Activated CD4-positive, alpha-beta memory T cell treated with anti-CD3 and anti-CD28 coated beads for 36 hours (primary cell): ENCODE measurements at regions not wholly inside any gene's neighbourhood (a gene's known extent, or its start where the extent isn't known, plus 50 kb on each side); places are given as distances from the start of the nearest gene placed in this dataset.

Experiments
- CTCF ChIA-PET: fragments of 350-600 bp; sonication (Branson Sonifier 250); formaldehyde crosslinking; loops from one replicate; lab custom pipeline; 2021; ENCODE audit warnings: antibody characterized with exemption, inconsistent platforms; lab: Charles Lee
- POLR2A ChIA-PET: fragments of 350-600 bp; sonication (Branson Sonifier 250); formaldehyde crosslinking; loops from one replicate; lab custom pipeline; 2021; ENCODE audit warnings: antibody characterized with exemption; lab: Charles Lee
- DNase-seq: peaks from one replicate; pipeline ENCODE4 v3.0.0-alpha.2; 2020
- H3K27ac Mint-ChIP-seq: one replicate; pipeline ENCODE4 v1.8.0; 2021; ENCODE audit warnings: mixed read lengths
- H3K27me3 Mint-ChIP-seq: one replicate; pipeline ENCODE4 v1.8.0; 2021; ENCODE audit warnings: mixed read lengths
- H3K36me3 Mint-ChIP-seq: one replicate; pipeline ENCODE4 v1.8.0; 2021; ENCODE audit warnings: mixed read lengths
- H3K4me1 Mint-ChIP-seq: one replicate; pipeline ENCODE4 v1.8.0; 2021; ENCODE audit warnings: low read depth, mixed read lengths
- H3K4me3 Mint-ChIP-seq: one replicate; pipeline ENCODE4 v1.8.0; 2021; ENCODE audit warnings: mild to moderate bottlenecking, mixed read lengths
- H3K9me3 Mint-ChIP-seq: one replicate; pipeline ENCODE4 v1.8.0; 2021; ENCODE audit warnings: mixed read lengths
- intact Hi-C: fragments of 100-400 bp; cut with micrococcal nuclease; formaldehyde crosslinking; loops from one replicate; pipeline ENCODE4 v1.15.1; 2023

DNA sequence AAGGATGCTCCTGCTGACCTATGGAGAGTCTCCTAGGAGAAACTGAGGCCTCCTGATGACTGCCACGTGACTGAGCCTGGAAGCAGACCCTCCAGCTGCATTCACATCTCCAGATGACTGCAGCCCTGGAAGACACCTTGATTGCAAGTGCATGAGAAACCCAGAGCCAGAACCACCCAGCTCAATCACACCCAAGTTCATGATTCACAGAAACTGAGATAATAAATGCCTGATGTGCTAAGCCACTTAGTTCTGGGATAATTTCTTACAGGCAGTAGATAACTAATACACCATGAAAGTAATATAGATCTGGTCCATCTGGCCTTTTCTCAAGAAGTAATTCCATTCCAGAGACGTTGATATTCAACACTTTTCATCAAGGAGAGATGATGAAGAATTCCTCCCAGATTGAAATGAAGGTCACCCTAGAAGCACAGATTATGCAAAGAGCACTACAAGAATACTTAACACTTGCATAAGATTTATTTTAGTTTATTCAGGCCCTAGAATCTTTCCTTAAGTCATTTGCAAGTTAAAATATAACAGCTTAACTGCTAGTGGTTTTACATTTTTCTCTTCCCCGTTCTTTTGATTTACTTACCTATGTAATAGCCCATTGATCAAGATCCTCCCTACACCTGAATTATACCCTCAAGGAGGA, 208.2 kb upstream of the INHBA start:
- no peak overlapping the region for H3K27ac Mint-ChIP-seq
- CTCF ChIA-PET = no interaction called here
- POLR2A ChIA-PET = no interaction called here
- no peaks in the 10 kb centered on the region for H3K36me3 Mint-ChIP-seq
- peaks cover 10% of the 10 kb centered on the region for H3K27me3 Mint-ChIP-seq
- DNase-seq = no peak
- H3K4me1 Mint-ChIP-seq = no peaks in the 10 kb centered on the region
- H3K4me3 Mint-ChIP-seq = no peak overlapping the region
- H3K9me3 Mint-ChIP-seq = no peaks in the 10 kb centered on the region
- intact Hi-C loops = no loop called here

DNA sequence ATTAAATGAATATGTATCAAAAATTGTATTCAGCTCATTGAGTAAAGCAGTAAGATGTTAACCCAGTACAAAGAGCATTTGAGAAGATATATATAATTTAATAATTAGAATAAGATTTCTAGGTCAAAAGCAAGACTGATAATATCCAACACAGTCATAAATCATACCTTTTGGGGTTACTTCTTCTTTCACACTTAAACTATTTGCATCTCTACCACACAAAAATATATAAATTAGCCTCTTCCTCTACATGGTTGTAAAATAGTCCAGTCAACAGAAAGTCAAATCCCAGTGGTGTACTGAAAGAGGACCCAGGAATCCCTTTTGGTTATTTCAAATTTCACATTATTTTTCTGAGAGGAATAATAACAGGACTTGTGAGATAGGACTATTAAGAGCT, 204.6 kb upstream of the INHBA start:
- CTCF ChIA-PET = no interaction called here
- no peak overlapping the region for H3K27ac Mint-ChIP-seq
- intact Hi-C loops = no loop called here
- no peaks in the 10 kb centered on the region for H3K4me1 Mint-ChIP-seq
- H3K27me3 Mint-ChIP-seq = peaks cover 9% of the 10 kb centered on the region
- POLR2A ChIA-PET = no interaction called here
- no peaks in the 10 kb centered on the region for H3K36me3 Mint-ChIP-seq
- no peak for DNase-seq
- H3K9me3 Mint-ChIP-seq = peaks cover 2% of the 10 kb centered on the region
- no peak overlapping the region for H3K4me3 Mint-ChIP-seq

DNA sequence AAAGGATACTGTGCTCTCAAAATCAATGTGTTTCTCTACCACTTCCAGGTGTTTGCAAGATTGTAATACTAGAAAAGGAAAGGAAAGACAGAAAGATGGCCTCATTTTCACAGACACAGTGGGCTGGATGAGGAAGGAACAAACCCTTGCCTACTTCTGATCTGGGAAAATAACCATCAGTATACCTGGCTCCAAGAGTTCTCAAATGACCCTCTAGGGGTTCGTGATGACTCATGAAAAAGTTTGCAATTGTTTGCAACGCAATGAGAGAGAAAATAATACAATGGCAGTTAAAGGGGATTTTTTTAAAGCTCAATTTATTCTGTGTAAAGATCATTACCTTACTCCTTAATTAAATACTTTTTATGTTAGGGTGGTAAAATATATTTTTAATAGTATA, 197.6 kb upstream of the INHBA start:
- CTCF ChIA-PET = no interaction called here
- Mint-ChIP-seq H3K27ac (no peak overlapping the region), H3K9me3 (peaks cover 2% of the 10 kb centered on the region), H3K4me1 (no peaks in the 10 kb centered on the region), H3K4me3 (no peak overlapping the region), H3K36me3 (no peaks in the 10 kb centered on the region), H3K27me3 (peaks cover 29% of the 10 kb centered on the region)
- intact Hi-C loops = no loop called here
- POLR2A ChIA-PET = no interaction called here
- no peak for DNase-seq

DNA sequence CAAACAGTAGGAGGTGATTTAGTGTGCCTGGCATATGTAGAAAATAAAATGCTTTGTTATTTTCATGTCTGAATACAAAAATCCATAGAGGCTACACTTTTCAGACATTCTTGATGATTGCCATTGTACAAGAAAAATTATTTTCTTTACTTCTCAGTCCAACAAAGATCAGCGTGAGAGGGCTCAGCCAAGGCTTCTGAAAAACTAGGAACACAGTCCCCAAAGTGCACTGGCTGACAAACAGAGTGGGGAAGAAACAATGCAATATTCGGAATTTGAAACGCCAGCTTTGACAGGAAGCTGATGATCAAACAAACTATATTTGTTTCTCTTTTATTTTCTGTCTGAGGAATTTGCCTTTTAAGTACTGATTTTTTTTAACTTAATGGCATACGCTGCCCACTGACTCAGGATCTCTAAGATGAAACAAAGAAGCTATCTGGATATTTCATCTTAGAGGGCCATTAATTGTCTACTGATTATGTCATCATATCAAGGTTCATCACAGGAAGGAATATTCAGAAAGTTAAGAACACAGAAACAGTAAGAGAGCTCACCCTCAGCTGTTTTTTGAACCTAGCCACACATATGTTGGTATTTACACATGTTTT, 197.0 kb upstream of the INHBA start:
- peaks cover 2% of the 10 kb centered on the region for H3K9me3 Mint-ChIP-seq
- H3K27ac Mint-ChIP-seq = no peak overlapping the region
- intact Hi-C loops = no loop called here
- no peak overlapping the region for H3K4me3 Mint-ChIP-seq
- H3K27me3 Mint-ChIP-seq = peaks cover 29% of the 10 kb centered on the region
- ChIA-PET CTCF (no interaction called here), POLR2A (no interaction called here)
- H3K36me3 Mint-ChIP-seq = no peaks in the 10 kb centered on the region
- no peaks in the 10 kb centered on the region for H3K4me1 Mint-ChIP-seq
- DNase-seq = no peak

DNA sequence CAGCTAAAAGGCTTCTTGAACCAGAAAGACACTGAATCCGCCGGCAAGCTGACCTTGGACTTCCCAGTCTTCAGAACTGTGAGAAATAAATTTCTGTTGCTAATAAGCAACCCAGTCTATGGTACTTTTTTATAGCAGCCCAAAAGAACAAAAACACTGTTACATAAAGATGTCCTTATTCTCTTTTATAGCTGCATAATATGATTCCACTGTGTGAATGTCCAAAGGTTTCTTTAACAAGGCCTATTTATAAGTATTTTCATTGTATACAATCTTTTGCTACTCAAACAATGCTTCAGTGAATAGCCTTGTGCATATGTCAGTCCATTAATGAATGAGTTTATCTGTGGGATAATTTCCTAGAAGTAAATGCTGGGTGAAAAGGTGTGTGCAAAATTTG, 190.8 kb upstream of the INHBA start:
- intact Hi-C loops = no loop called here
- H3K9me3 Mint-ChIP-seq = no peaks in the 10 kb centered on the region
- DNase-seq = no peak
- CTCF ChIA-PET = no interaction called here
- H3K4me3 Mint-ChIP-seq = no peak overlapping the region
- POLR2A ChIA-PET = no interaction called here
- no peaks in the 10 kb centered on the region for H3K36me3 Mint-ChIP-seq
- peaks cover 5% of the 10 kb centered on the region for H3K4me1 Mint-ChIP-seq
- peaks cover 15% of the 10 kb centered on the region for H3K27me3 Mint-ChIP-seq
- H3K27ac Mint-ChIP-seq = no peak overlapping the region

DNA sequence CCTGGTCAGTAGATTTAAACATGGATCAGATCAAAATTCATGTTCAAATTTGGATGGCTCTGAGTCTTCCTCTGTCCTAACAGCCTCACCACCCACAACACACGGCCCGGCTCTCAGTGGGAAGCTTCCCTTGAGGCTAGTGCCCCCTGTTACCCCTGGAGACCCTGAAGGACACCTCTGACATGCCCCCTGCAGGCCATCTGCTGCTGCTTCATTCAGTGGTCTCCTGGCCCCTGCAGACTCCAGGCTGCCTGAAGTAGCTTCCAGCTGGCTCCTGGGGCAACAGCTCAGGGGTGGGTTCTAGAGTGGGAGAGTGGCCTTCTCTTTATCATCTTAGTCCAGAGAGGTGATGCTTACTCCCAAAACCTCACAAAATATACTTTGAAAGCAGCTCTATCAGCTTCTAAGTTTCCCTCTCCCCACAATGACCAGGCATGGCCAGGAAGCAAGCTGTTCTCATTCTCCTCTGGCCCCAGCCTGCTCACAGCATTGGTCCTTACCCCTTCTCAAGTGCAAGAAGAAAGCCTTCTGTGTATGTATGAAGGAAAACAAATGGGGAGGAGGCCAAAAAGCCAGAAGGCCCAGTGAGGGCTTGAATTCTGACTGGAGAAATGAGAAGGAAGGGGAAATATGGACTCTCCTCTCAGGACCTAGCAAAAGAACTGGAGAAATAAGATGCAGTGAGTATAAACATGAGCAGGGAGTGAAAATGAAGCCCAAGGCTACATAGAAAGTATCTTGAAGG, 189.6 kb upstream of the INHBA start:
- H3K9me3 Mint-ChIP-seq = no peaks in the 10 kb centered on the region
- no peak for DNase-seq
- no peak overlapping the region for H3K4me3 Mint-ChIP-seq
- CTCF ChIA-PET = interaction anchor here (0.6 to 1.2 kb wide), 2 partner anchors 48 to 1670 kb away, joined by 3 read pairs; no protein-coding TSS in a partner anchor
- intact Hi-C loops = no loop called here
- peaks cover 5% of the 10 kb centered on the region for H3K4me1 Mint-ChIP-seq
- POLR2A ChIA-PET = no interaction called here
- no peak overlapping the region for H3K27ac Mint-ChIP-seq
- H3K36me3 Mint-ChIP-seq = no peaks in the 10 kb centered on the region
- peaks cover 13% of the 10 kb centered on the region for H3K27me3 Mint-ChIP-seq

DNA sequence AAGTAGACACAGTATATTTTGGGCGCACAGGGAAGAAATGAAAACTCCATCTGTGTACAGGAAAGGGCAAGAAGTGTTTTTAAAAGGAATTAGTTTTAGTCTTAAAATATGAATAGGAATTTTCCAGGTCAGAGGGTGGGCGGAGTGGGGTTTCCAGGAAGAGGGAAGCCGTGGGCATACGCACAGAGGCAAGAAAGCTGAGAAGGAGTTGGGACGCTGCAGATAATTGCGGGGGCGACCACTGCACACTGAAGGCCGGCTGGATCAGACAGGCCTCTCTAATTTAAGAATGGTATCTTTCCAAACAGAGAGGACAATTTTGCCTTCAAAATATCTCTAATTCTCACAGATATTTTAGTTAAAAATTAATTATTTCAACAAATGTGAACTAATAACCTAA, 189.1 kb upstream of the INHBA start:
- peaks cover 13% of the 10 kb centered on the region for H3K27me3 Mint-ChIP-seq
- no peak overlapping the region for H3K4me3 Mint-ChIP-seq
- intact Hi-C loops = no loop called here
- DNase-seq = no peak
- H3K9me3 Mint-ChIP-seq = no peaks in the 10 kb centered on the region
- ChIA-PET CTCF (interaction anchor here (1.2 kb wide), 1 partner anchor 49 kb away, joined by 3 read pairs; no protein-coding TSS in a partner anchor), POLR2A (no interaction called here)
- H3K4me1 Mint-ChIP-seq = peaks cover 5% of the 10 kb centered on the region
- H3K36me3 Mint-ChIP-seq = no peaks in the 10 kb centered on the region
- no peak overlapping the region for H3K27ac Mint-ChIP-seq

DNA sequence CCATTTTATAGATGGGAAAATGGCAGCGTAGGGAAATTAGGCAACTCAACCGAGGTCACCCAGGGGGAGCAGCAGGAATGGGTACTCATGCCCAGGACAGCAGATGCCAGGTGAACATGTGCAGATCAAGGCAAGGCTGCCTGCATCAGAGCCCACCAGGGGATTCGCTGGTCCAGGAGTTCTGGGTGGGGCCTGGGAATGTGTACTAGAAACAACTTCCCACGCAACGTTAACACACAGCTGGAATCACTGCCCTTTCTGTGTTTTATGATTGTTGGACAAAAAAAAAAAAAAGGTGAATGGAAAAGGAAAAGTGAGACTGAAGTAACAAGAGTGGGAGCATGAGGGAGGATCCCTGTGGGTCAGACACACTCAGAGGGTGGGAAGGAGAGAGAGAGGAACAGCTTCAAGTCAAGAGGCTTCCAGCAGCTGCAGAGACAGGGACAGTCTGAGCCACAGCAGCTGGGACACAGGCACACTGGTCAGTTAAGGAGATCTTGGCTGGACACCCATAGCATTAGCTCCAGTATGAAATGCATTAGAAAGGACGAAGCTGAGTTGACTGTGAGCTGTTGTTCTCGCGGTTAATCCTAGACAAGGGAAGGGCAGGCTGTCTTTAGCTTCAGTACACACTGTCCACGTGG, 187.9 kb upstream of the INHBA start:
- intact Hi-C loops = no loop called here
- Mint-ChIP-seq H3K4me1 (peaks cover 5% of the 10 kb centered on the region), H3K27ac (no peak overlapping the region), H3K27me3 (peaks cover 9% of the 10 kb centered on the region), H3K36me3 (no peaks in the 10 kb centered on the region), H3K4me3 (no peak overlapping the region), H3K9me3 (no peaks in the 10 kb centered on the region)
- DNase-seq = no peak
- ChIA-PET POLR2A (no interaction called here), CTCF (no interaction called here)

DNA sequence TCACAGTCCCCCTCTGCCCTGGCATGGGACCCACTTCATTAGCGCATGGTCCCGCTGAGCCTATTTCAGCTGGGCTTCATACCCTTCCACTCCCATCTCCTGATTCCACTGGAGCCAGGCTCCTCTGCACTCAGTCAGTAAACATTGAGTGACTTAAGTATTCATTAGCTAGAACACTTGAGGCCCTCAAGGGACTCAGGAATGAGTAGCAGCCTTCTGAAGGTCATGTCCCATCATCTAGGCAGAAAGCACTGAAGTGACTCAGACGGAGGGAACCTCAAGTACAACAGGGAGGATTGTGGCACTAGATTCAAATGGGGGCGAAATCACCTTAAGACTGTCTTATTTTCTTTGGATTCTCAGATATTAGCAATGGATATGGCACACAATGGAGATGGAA, 186.6 kb upstream of the INHBA start:
- Mint-ChIP-seq H3K4me3 (no peak overlapping the region), H3K27ac (no peak overlapping the region), H3K4me1 (peaks cover 14% of the 10 kb centered on the region), H3K27me3 (peaks cover 9% of the 10 kb centered on the region), H3K36me3 (no peaks in the 10 kb centered on the region), H3K9me3 (no peaks in the 10 kb centered on the region)
- CTCF ChIA-PET = interaction anchor here (1.1 kb wide), 1 partner anchor 51 kb away, joined by 3 read pairs; no protein-coding TSS in a partner anchor
- POLR2A ChIA-PET = no interaction called here
- no peak for DNase-seq
- intact Hi-C loops = no loop called here

DNA sequence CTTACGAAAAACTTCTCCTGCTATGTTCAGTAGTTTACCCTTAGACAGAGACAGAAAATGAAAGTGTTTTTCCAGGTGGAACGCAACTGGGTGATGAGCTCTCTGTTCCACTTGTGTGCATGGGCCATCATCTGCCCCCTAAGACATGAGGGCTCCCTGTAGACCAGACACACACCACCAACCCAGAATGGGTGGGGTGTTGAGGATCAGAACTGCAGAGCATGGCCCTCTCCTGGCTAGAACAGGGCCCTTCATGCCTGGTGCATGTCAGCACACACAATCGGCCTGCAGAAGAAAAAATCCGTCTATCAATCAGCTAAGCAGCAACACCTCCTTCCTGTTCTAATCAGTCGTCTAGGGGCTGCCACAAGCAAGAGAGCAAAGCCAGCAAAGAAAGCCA, 186.2 kb upstream of the INHBA start:
- H3K27ac Mint-ChIP-seq = no peak overlapping the region
- no peak for DNase-seq
- CTCF ChIA-PET = interaction anchor here (1.1 kb wide), 1 partner anchor 52 kb away, joined by 3 read pairs; no protein-coding TSS in a partner anchor
- intact Hi-C loops = no loop called here
- no peak overlapping the region for H3K4me3 Mint-ChIP-seq
- peaks cover 9% of the 10 kb centered on the region for H3K27me3 Mint-ChIP-seq
- no peaks in the 10 kb centered on the region for H3K9me3 Mint-ChIP-seq
- POLR2A ChIA-PET = interaction anchor here (0.6 kb wide), 1 partner anchor 14 kb away, joined by 3 read pairs; no protein-coding TSS in a partner anchor
- peaks cover 14% of the 10 kb centered on the region for H3K4me1 Mint-ChIP-seq
- H3K36me3 Mint-ChIP-seq = no peaks in the 10 kb centered on the region

DNA sequence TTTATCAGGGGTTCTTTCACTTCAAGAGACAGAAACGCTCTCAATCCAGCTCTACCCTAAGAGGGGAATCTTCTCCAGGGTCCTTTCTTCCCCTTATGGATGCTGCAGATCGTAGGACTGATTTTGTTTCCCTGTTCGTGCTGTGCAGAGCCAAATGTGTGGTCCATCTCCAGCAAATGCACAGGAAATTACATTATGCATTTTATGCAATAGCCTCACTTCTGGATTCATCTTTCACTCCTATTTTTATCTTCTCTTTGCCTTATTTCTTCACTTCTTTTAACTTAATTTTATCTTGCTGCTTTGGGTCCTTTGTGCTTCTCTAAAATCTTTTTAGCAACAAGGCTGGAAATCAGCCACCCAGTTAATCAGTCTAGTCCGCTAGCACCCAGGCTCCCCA, 184.5 kb upstream of the INHBA start:
- ChIA-PET CTCF (no interaction called here), POLR2A (no interaction called here)
- intact Hi-C loops = no loop called here
- Mint-ChIP-seq H3K4me3 (no peak overlapping the region), H3K9me3 (no peaks in the 10 kb centered on the region), H3K36me3 (peaks cover 7% of the 10 kb centered on the region), H3K27me3 (peaks cover 9% of the 10 kb centered on the region), H3K27ac (no peak overlapping the region), H3K4me1 (peaks cover 22% of the 10 kb centered on the region)
- no peak for DNase-seq

DNA sequence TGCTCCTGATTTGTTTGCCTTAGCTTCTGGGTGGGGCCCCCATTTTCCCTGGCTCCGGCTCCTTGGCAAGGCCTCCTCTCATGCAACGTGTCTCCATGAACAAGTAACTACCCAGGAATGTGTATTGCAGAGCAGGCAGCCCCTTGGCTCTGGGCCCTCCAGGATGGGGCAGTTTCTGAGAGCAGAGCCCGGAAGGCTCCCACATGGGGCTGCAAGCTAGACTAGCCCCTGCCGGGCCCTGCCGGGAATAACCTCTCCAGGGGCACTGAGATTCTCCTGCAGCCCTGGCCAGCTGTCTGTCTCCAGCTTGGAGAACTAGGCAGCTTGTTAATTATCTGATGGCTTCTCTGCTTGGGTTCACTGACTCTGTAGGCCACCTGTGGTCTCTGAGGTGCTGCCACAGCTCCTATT, 184.0 kb upstream of the INHBA start:
- Mint-ChIP-seq H3K9me3 (peaks cover 2% of the 10 kb centered on the region), H3K36me3 (peaks cover 10% of the 10 kb centered on the region), H3K27ac (no peak overlapping the region), H3K4me3 (no peak overlapping the region), H3K27me3 (peaks cover 9% of the 10 kb centered on the region), H3K4me1 (peaks cover 27% of the 10 kb centered on the region)
- DNase-seq = no peak
- POLR2A ChIA-PET = no interaction called here
- intact Hi-C loops = no loop called here
- CTCF ChIA-PET = interaction anchor here (0.6 kb wide), 1 partner anchor 14 kb away, joined by 3 read pairs; no protein-coding TSS in a partner anchor
